SU-DHL-6 (cell line): ENCODE measurements at regions not wholly inside any gene's neighbourhood (a gene's known extent, or its start where the extent isn't known, plus 50 kb on each side); places are given as distances from the start of the nearest gene placed in this dataset.

ENCODE experiments used
- EZH2phosphoT487 ChIP-seq: fragments of 200-600 bp; sonication (generic), shearing (Covaris generic); conservative IDR thresholded peaks from 2 replicates; pipeline ENCODE4 v1.6.1; 2018; ENCODE audit warnings: mild to moderate bottlenecking, antibody characterized with exemption, low read length, moderate library complexity, mixed read lengths
- TF ChIP-seq, protein P1 (sequence below): fragments of 200-600 bp; sonication (generic); IDR thresholded peaks from one replicate; pipeline ENCODE4 v1.5.1; 2017; ENCODE audit warnings: antibody characterized with exemption, mild to moderate bottlenecking, low read length, moderate library complexity; ENCODE audit not compliant: insufficient read depth, poor library complexity, severe bottlenecking

DNA sequence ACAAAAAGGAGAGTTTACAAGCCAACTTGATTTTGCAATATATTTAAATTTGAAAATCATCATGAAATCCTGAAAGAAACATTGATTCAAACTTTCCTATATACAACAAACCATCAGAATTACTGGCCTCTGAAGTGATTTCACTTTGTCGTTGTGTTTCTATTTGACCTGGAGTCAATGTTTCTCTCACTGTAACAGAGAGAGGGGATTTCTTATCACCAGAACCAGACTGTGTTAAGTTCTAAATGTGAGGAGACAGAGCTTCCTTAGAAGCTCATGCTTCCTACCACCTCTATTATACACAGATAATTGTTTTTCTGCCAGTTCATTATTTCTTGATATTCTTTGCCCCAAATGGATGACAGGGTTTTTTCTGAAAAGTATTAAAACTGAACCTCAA, 245.0 kb upstream of the RND3 start:
- TF ChIP-seq, protein P1, sequence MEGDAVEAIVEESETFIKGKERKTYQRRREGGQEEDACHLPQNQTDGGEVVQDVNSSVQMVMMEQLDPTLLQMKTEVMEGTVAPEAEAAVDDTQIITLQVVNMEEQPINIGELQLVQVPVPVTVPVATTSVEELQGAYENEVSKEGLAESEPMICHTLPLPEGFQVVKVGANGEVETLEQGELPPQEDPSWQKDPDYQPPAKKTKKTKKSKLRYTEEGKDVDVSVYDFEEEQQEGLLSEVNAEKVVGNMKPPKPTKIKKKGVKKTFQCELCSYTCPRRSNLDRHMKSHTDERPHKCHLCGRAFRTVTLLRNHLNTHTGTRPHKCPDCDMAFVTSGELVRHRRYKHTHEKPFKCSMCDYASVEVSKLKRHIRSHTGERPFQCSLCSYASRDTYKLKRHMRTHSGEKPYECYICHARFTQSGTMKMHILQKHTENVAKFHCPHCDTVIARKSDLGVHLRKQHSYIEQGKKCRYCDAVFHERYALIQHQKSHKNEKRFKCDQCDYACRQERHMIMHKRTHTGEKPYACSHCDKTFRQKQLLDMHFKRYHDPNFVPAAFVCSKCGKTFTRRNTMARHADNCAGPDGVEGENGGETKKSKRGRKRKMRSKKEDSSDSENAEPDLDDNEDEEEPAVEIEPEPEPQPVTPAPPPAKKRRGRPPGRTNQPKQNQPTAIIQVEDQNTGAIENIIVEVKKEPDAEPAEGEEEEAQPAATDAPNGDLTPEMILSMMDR, result no peak
- no peak for TF ChIP-seq EZH2phosphoT487
